ENCODE measurements at regions not wholly inside any gene's neighbourhood (a gene's known extent, or its start where the extent isn't known, plus 50 kb on each side); places are given as distances from the start of the nearest gene placed in this dataset.

- H3K4me3 ChIP-seq (ENCODE audit: low read depth, low read length): no peak overlapping the region
- TF ChIP-seq CTCF (IDR thresholded peaks at IDR 0.05; ENCODE audit: low read depth, low read length): no peak
These were observed 65.8 kb downstream of the RGS12 start for GRCh38 chr4:3358656-3359055.

GRCh38 chr4:3360777-3361176 is 68.0 kb downstream of the RGS12 start:
- no peak for TF ChIP-seq CTCF (IDR thresholded peaks at IDR 0.05; ENCODE audit: low read depth, low read length)

GRCh38 chr4:3361406-3361805 is 68.6 kb downstream of the RGS12 start:
- no peak overlapping the region for H3K4me3 ChIP-seq (ENCODE audit: low read depth, low read length)
- TF ChIP-seq CTCF (IDR thresholded peaks at IDR 0.05; ENCODE audit: low read depth, low read length): no peak

More at GRCh38 chr4:3360777-3361176, 68.0 kb downstream of the RGS12 start:
- no peak overlapping the region for H3K4me3 ChIP-seq (ENCODE audit: low read depth, low read length)

- no peak overlapping the region for H3K4me3 ChIP-seq (ENCODE audit: low read depth, low read length)
- no peak for TF ChIP-seq CTCF (IDR thresholded peaks at IDR 0.05; ENCODE audit: low read depth, low read length)
These were observed 69.1 kb downstream of the RGS12 start for GRCh38 chr4:3361896-3362295.

- TF ChIP-seq CTCF (IDR thresholded peaks at IDR 0.05; ENCODE audit: low read depth, low read length): no peak
- H3K4me3 ChIP-seq (ENCODE audit: low read depth, low read length): no peak overlapping the region
These were observed 69.8 kb downstream of the RGS12 start for GRCh38 chr4:3362431-3363287.

- no peak for TF ChIP-seq CTCF (IDR thresholded peaks at IDR 0.05; ENCODE audit: low read depth, low read length)
- H3K4me3 ChIP-seq (ENCODE audit: low read depth, low read length): no peak overlapping the region
These were observed 70.8 kb downstream of the RGS12 start for GRCh38 chr4:3363411-3364141.

- H3K4me3 ChIP-seq (ENCODE audit: low read depth, low read length): no peak overlapping the region
- no peak for TF ChIP-seq CTCF (IDR thresholded peaks at IDR 0.05; ENCODE audit: low read depth, low read length)
These were observed 71.4 kb downstream of the RGS12 start for GRCh38 chr4:3364199-3364598.
